ENCODE measurements at regions not wholly inside any gene's neighbourhood (a gene's known extent, or its start where the extent isn't known, plus 50 kb on each side); places are given as distances from the start of the nearest gene placed in this dataset.

GRCh38 chr12:47561746-47562145 lies 144.1 kb downstream of the RPAP3 start:
- no peak overlapping the region for H3K27ac ChIP-seq
- no peak for ATAC-seq
- no peak overlapping the region for H3K4me3 ChIP-seq
- intact Hi-C loops (cut with DNase I), result no loop called here
- no peaks in the 10 kb centered on the region for H3K9me3 ChIP-seq
- WGBS, 2 donors, result 59 to 63% methylated on average over 2 of the region's 2 CpGs
- FAIRE-seq, result no peak
- no peaks in the 10 kb centered on the region for H3K36me3 ChIP-seq
- DNase-seq, result no peak
- TF ChIP-seq CTCF (IDR thresholded peaks at IDR 0.05), result no peak
- no peaks in the 10 kb centered on the region for H3K4me1 ChIP-seq
- H3K27me3 ChIP-seq, result no peaks in the 10 kb centered on the region

GRCh38 chr12:47560415-47560814 lies 145.4 kb downstream of the RPAP3 start:
- no peak for TF ChIP-seq CTCF (IDR thresholded peaks at IDR 0.05)
- H3K27ac ChIP-seq, result no peak overlapping the region
- 87 to 91% methylated on average over 2 of the region's 2 CpGs for WGBS, 2 donors
- DNase-seq (no peak), ATAC-seq (no peak), FAIRE-seq (no peak)
- no peaks in the 10 kb centered on the region for H3K4me1 ChIP-seq
- intact Hi-C loops (cut with DNase I), result no loop called here
- no peaks in the 10 kb centered on the region for H3K36me3 ChIP-seq
- H3K4me3 ChIP-seq, result no peak overlapping the region
- H3K27me3 ChIP-seq, result no peaks in the 10 kb centered on the region
- no peaks in the 10 kb centered on the region for H3K9me3 ChIP-seq

GRCh38 chr12:47558625-47559345 lies 147.0 kb downstream of the RPAP3 start:
- no peak for TF ChIP-seq CTCF (IDR thresholded peaks at IDR 0.05)
- H3K36me3 ChIP-seq, result no peaks in the 10 kb centered on the region
- H3K27ac ChIP-seq, result no peak overlapping the region
- FAIRE-seq (no peak), DNase-seq (no peak), ATAC-seq (no peak)
- 61 to 62% methylated on average over 5 of the region's 5 CpGs for WGBS, 2 donors
- H3K9me3 ChIP-seq, result no peaks in the 10 kb centered on the region
- no peaks in the 10 kb centered on the region for H3K27me3 ChIP-seq
- H3K4me3 ChIP-seq, result no peak overlapping the region
- no peaks in the 10 kb centered on the region for H3K4me1 ChIP-seq
- intact Hi-C loops (cut with DNase I), result no loop called here

- DNase-seq (no peak), FAIRE-seq (no peak), ATAC-seq (no peak)
- H3K4me3 ChIP-seq, result no peak overlapping the region
- 66 to 76% methylated on average over 5 of the region's 5 CpGs for WGBS, 2 donors
- TF ChIP-seq CTCF (IDR thresholded peaks at IDR 0.05), result no peak
- no peaks in the 10 kb centered on the region for H3K9me3 ChIP-seq
- H3K27me3 ChIP-seq, result no peaks in the 10 kb centered on the region
- intact Hi-C loops (cut with DNase I), result no loop called here
- H3K27ac ChIP-seq, result no peak overlapping the region
- H3K36me3 ChIP-seq, result no peaks in the 10 kb centered on the region
- no peaks in the 10 kb centered on the region for H3K4me1 ChIP-seq
These were observed 148.4 kb downstream of the RPAP3 start for GRCh38 chr12:47557386-47557785.

- H3K9me3 ChIP-seq, result no peaks in the 10 kb centered on the region
- H3K4me3 ChIP-seq, result no peak overlapping the region
- ATAC-seq (no peak), FAIRE-seq (no peak), DNase-seq (no peak)
- 62 to 69% methylated on average over 4 of the region's 4 CpGs for WGBS, 2 donors
- H3K27ac ChIP-seq, result no peak overlapping the region
- TF ChIP-seq CTCF (IDR thresholded peaks at IDR 0.05), result no peak
- no peaks in the 10 kb centered on the region for H3K4me1 ChIP-seq
- no peaks in the 10 kb centered on the region for H3K27me3 ChIP-seq
- intact Hi-C loops (cut with DNase I), result no loop called here
- no peaks in the 10 kb centered on the region for H3K36me3 ChIP-seq
These were observed 149.4 kb downstream of the RPAP3 start for GRCh38 chr12:47556261-47557030.
